Ureter (tissue), 1 donor: ENCODE measurements at regions not wholly inside any gene's neighbourhood (a gene's known extent, or its start where the extent isn't known, plus 50 kb on each side); places are given as distances from the start of the nearest gene placed in this dataset.

ENCODE experiments used
- DNase-seq: peaks from one replicate; pipeline ENCODE4 v3.0.0-alpha.2; 2020; ENCODE audit warnings: low spot score
- donor health status: DM: yes; HTN: yes; CAD: no.

DNA sequence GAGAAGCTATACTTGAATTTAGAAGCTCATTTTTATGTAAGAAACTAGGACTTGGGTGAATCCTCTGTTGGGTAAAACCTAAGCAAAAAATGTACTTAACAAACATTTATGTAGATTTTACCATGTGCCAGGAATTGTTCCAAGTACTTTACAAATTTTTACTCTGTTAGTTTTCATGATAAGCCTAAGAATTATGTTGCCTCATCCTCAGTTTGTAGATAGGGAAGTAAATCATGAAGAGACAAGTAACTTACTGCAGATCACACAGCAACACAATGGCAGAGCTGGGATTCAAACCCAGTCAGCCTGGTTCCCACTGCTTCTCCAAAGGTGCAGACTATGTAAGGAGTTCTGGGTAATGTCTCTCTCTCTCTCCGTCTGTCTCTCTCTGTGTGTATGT, 169.9 kb downstream of the DIPK2A start:
- no peak for DNase-seq

DNA sequence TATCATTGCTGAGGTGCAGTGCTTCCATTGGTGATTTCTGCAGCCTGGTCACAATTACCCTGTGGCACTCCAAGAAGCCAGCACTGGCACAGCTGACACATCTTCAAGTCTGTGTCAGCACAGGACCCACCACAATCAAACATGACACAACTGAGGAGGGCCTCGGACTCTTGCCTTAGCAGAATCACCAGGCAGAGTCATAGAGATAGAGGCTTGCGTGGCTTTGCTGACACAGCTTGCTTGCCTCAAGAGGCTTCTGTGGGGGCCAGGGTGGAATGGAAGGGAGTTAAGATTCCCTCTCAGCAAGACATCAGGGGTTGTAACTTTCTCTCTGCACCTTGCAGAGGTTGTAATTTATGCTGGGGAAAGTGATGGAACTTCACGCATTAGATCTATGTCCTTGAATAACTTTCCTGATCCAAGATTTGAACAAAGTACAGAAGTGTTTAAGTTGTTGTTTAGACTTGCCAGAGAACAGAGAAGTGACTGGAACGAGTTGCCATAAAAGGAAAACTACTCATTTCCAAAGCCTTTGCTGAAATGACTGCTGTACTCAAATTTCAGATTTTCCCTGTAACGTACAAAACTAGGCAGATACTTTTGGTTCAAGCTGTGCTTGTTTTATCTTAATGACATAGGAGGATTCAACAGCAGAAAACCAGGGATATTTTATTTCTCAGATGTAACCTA, 170.7 kb downstream of the DIPK2A start:
- DNase-seq = no peak

DNA sequence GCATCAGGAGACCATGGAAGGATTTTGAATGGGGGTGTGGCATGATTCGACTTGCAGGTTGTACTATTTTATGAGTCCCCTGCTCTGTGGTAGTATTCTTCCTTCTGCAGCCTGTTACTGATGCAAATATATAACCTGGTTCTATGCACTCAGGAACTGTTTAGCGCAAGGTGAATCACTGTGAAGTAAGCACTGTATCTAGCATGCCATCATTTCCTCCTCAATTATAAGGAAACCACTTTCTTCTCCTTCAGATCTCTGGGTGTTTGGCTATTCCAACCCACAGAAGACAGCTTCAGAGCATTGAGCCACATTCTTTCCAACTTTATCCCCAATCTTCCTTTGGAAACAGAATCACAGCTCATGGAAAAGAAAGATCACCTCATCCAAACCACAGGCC, 176.7 kb downstream of the DIPK2A start:
- DNase-seq = no peak

DNA sequence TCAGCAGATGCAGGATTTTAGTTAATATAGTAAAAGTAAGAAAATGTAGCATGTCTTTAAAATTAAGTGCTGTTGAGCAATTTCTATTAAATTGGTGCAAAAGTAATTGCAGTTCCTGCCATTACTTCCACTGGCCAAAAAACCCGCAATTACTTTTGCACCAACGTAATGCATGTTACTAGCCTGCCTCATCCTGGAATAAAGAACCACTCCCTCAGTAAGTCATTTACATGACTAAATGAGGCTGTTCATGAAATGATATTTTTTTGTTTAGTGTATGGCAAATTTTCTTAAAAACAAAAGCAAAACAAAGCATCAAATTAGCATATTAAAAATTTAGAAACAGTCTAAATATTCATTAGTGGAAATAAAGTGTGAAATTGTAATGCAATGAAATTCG, 180.4 kb downstream of the DIPK2A start:
- DNase-seq = no peak

DNA sequence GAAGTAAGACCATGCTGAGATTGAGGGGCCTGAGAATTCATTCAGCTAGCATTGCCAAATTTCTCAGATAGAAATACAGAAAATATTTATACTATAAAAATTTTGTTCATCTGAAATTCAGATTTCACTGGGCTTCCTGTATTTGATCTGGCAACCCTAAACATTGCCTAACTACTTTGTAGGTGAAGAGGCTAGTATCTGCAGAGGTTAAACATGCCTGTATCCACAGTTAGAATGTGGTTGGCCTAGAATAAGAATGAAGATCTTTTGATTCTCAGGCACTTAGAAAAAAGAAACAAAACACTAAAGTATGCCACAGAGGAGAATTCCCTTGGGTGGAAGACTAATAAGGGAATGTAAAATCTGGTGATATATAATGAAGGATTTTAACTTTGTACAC, 189.0 kb downstream of the DIPK2A start:
- no peak for DNase-seq

DNA sequence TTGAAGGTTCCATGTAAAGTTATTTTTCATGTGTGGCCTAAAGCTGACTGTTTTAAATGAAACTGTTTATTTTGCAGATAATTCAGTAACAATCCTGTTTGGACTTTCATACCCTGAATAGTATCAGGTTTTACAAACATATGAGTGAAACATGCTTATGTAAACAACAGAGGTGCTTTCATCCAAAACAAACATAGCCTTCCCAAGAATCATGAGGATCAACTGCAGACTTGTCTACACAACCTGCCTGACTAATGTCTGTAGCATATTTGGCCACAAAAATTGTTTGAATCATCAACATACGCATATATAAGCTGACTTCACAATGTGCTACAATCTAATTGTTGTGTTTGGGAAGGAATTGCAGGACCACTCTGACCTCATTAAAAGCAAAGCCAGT, 190.4 kb downstream of the DIPK2A start:
- DNase-seq = no peak

DNA sequence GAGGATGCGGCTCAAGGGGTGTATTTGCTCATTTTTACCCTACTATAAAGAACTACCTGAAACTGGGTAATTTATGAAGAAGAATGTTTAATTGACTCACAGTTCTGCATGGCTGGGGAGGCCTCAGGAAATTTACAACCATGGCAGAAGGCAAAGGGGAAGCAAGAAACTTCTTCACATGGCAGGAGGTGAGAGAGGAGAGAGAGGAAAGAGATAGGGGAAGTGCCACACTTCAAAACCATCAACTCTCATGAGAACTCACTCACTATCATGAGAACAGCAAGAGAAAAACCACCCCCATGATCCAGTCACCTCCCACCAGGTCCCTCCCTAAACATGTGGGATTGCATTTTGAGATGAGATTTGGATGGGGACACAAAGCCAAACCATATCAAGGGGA, 192.7 kb downstream of the DIPK2A start:
- no peak for DNase-seq

DNA sequence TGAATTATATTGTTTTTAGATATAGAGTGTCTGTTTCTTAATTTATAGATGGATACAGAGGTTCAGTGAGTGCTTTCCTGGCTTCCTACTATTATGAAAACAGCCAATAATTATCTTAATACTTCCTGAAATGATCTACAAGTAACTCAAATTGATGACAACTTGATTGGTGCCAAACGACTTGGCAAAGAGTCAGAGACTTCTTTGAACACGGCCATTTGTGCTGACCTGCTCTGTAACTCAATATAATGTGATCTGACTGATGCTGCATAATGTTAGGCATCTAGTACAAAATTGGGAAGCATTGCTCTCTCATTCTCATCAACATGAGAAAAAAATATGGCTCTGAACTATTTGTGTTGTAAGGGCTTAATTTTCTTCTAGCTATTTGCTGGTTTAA, 193.9 kb downstream of the DIPK2A start:
- no peak for DNase-seq

DNA sequence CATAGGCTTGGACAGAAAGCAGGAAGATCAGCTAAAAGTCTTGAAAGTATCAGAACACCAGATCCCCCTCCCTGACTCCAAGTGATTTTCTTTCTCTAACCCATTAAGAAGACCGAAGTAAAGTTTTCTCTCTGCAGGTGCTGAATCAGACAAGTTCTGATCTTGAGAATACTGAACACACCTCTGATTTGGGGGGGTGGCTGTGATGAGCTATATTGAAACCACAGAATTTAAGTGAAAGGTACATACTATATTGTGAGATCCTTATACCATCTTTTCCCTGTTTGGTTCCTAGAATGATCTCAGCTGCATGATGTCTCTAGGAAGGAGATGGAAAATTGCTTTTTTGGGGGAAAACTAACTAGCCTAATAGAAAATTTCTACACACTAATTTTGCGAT, 196.0 kb downstream of the DIPK2A start:
- no peak for DNase-seq

DNA sequence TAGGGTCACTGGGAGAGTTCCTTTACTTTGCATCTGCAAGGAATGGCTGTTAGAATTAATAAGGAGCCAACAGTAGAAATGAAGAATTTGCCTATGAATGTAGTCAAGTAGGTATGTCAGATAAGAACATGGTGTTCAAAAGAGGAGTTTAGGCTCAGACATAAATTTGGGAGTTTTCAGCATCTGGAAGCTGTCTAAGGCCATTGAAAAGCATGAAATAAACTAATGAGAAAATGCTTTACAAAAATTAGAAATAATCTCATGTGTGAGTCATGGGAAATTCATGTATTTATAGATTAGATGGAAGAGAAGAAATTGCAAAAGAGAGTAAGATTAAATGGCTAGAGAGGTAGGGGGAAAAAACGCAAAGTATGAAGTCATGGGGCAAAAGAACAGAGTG, 201.9 kb downstream of the DIPK2A start:
- DNase-seq = no peak

DNA sequence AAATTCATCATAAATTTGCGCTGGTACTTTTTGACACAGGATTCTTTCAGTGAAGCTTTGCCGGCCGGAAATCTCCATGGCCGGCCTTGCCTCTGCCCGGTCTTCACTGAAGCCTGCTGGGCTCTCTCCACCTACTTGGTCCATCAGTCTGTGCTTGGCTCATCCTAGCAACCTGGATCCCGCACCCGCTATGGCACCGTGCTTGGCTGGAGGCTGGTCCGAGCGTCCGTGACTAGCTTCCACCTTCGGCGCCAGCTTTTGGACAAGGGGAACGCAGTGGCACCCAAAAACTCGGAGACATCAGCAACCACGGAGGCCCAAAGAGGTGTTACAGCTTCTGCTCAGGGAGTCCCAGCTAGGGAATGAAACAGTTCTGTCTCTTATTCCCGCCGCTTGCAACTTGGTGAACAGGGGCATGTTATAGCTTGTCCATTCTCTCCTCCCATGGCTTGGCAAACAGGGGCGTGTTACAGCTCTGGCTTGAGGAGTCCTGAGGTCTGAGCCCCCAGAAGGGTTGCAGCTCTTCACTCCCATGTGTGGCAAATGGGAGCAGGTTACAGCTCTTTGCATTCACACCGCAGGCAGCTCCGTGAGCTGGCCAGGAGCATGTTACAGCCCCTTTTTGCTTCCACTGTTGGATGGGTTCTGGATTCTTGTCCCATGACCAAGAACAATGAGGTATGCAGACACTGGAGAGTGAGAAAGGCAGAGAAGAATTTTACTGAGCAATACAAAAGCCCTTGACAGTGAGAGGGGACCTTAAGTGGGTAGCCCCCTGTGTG, 204.2 kb downstream of the DIPK2A start:
- DNase-seq = no peak

DNA sequence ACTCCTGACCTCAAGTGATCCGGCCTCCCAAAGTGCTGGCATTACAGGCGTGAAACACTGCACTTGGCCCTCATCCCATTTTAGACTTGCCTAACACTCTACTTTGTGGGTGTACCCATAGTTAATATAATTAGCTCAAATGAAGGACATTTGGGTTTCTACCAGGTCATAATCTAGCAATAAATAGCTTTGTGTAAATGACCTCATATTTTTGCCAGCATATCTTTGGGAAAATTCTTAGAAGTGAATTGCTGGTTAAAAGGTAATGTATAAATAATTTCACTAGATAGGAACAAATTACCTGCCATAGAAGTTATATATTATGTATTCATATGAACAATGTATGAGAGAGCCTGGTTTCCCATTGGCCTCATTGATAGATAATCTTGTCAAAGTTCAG, 206.0 kb downstream of the DIPK2A start:
- no peak for DNase-seq

DNA sequence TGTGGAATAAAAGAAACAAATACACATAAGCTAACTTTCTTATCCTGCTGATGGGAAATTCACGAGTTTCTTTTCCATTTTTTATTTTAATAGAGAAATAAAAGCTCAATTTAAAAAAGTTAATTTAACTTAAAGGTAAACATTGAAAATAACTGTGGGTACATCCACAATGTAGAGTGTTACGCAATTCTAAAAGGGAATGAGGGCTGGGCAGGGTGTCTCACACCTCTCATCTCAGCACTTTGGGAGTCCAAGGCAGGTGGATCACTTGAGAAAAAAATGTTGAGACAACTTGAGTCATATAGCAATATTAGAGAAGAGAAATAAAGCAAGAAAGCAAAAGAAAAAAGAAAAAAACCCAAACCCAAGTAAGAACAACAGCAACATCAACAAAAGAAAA, 207.0 kb downstream of the DIPK2A start:
- no peak for DNase-seq

DNA sequence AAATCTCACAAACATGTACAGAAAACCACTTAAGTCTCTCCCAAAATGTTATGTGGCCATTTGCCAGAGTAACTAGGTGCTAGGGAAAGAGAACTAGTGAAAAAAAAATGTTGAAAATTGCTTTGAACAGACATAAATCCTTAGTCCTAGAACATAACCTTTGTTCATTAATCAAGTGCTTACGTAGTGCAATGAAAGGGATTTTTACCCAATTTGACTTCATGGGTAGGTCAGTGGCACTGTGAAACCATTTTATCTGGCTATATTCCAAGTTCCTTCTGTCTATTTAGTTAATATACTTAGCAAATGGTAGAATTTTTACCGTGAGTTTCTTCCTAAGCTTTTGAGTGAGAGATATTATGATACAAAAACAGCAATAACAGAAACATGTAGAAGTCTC, 209.4 kb downstream of the DIPK2A start:
- DNase-seq = no peak

DNA sequence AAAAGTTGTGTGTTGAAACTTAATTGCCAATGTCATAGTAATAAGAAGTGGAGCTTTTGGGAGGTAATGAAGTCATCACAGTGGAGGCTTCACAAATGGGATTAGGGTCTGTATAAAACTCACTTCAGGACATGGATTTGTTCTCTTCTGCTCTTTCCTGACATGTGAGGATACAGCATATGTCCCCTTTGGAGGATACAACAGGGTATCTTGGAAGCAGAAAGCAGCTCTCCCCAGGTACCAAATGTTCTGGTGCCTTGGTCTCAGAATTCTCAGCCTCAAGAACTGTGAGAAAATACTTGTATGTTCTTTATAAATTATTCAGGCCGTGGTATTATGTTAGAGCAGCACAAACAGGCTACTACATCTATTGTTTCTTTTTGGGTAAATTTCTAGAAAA, 210.9 kb downstream of the DIPK2A start:
- DNase-seq = no peak

DNA sequence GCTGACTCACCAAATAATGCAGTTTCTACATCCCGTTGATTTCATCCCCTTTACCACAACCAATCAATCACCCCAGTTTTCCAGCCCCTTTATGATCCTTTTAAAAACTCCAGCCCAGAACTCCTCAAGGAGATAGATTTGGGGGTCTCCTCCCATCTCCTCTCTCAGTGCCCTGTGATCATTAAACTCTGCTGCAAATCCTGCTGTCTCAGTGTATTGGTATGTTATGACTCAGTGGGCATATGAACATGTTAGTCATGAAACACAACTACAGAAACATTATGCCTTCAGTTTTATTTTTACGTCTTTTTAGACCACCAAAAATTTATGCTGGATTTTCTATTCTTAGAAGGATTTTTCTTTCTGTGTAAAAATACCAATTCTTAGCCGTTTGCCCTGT, 213.7 kb downstream of the DIPK2A start:
- DNase-seq = no peak

DNA sequence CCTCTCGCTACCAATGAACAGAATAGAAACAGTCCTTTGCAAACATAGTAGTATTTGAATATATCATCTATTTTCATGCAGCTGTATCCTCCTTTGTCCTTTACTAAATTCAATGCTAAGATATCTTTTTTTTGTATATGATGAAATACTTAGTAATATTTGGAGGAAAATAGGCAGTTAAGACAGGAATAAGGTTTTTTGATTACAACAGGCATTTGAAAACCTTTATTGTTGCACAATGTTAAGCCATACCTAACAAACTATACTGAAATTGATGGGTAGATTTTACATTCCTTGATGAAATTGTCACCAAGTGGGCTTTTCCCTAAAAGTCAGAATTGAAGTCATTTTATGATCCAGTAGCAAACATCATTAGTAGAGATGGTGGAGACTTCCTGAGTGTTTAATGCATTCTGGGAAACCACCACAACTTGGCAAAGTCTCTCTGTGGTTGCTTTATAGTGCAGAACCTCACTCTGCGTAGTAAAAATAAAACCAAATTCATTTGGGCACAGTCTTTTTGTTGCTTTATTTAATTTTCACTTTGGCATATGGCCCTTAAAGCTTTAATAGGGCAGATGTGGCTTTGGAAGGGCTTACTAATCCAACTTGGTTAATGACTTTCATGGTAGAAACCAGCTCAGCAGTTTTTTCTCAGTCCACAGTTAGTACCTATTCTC, 216.0 kb downstream of the DIPK2A start:
- DNase-seq = no peak

DNA sequence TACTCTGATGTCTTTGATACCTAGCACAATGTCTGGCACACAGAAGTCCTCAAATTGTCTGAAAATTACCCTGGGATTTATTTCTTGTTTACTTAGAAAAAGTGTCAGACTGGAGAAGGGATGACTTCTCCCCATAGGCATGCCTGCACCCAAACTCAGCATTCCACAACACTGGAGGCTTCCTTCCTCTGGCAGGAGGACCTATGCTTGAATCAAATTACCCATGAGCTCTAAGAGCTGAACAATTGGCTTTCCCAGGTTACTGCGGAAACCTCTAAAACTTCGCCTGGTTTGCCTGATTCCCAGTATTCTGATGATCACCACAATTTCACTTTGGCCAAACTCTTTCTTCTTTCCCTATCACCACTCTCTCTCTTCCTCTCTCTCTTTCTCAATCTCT, 217.4 kb downstream of the DIPK2A start:
- DNase-seq = no peak

DNA sequence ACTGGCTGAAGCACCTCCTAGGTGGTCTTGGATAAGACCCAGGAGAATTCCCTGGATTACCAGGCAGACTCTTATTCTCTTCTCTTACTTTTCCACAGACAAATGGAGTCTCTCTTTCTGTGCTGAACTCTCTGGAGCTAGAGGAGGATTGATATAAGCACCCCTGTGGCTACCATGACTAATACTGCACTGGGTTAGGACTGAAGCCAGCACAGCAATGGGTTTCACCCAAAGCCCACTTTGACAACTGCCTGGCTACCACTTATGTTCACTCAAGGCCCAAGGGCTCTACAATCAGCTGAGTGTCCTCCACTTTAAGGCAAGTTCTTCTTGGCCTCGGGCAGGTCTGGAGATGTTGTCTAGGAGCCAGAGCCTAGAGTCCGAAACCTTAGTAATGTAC, 225.5 kb downstream of the DIPK2A start:
- DNase-seq = no peak

DNA sequence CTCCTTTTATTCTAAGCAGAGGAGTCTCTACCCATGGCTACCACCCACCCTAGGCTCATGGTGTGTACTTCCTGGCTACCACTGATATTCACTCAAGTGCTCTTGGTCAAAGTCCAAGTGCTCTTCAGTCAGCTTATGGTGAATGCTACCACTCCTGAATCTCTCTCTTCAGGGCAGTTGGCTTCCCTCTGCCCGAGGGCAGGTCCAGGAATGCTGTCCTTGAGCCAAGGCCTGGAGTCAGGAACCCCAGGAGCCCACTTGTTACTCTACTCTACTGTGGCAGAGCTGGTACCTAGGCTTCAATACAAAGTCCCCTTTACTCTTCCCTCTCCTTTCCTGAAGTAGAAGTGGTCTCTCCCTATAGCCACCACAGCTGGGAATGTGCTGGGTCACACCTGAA, 226.0 kb downstream of the DIPK2A start:
- no peak for DNase-seq

DNA sequence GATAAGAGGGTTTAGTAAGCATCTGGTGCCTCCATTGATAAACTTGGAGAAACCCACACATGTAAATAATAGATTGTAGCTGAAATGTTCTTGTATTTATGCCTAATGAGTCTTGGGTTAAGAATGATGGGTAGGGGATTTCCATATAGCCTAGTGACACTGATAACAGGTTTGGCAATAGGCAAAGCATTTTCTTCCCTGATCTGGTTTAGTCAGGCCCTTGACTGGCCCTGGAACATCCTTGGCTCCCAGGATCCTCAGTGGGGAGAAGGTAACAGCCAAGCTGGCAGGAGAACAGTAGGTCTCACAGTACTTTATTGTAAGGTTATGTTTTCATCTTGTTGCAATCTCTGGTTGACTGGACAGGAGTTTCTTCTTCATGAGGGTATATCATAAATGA, 228.4 kb downstream of the DIPK2A start:
- no peak for DNase-seq

DNA sequence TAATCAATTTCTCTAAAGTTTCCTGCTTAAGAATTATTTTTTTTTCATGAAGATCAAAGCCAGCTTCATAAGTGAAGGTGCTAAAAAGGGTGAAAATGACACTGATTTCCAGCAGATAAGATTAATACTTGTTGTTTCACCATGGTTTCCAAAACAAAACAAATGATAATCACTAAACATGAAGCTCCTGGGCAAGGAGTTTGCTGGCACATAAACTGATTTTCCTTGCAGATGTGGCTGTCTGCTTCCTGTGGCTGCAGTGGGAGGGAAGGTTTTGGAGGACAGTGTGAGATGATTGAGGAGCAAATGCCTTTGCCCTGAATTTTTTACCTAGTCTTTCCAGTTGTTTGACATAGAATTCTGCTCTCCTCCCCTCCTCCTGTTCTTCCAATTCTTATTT, 228.8 kb downstream of the DIPK2A start:
- DNase-seq = no peak

DNA sequence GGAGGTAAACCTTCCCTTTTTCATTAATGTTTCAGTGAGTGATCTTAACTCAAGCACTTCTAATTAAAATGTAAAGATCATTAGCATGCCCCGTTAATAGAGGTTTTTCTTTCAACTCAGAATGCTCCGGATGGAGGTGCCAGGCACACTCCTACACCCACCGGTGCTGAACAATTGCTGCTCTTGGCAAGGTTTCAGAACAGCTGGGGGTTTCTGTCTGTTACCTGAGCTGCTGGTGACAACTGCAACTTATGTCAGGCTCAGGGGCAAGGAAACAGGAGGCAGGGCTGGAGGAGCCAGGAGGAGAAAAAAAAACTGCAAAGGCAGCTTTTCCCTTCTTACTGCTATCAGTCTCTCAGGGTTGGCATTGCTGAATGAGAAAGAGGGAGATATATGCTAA, 250.1 kb downstream of the DIPK2A start:
- DNase-seq = no peak
